NCI-H1092 (cell line): ENCODE measurements at regions not wholly inside any gene's neighbourhood (a gene's known extent, or its start where the extent isn't known, plus 50 kb on each side); places are given as distances from the start of the nearest gene placed in this dataset.

ENCODE experiments used
- DNase-seq: peaks from one replicate; lab custom pipeline; 2025; lab: John Stamatoyannopoulos, UW

DNA sequence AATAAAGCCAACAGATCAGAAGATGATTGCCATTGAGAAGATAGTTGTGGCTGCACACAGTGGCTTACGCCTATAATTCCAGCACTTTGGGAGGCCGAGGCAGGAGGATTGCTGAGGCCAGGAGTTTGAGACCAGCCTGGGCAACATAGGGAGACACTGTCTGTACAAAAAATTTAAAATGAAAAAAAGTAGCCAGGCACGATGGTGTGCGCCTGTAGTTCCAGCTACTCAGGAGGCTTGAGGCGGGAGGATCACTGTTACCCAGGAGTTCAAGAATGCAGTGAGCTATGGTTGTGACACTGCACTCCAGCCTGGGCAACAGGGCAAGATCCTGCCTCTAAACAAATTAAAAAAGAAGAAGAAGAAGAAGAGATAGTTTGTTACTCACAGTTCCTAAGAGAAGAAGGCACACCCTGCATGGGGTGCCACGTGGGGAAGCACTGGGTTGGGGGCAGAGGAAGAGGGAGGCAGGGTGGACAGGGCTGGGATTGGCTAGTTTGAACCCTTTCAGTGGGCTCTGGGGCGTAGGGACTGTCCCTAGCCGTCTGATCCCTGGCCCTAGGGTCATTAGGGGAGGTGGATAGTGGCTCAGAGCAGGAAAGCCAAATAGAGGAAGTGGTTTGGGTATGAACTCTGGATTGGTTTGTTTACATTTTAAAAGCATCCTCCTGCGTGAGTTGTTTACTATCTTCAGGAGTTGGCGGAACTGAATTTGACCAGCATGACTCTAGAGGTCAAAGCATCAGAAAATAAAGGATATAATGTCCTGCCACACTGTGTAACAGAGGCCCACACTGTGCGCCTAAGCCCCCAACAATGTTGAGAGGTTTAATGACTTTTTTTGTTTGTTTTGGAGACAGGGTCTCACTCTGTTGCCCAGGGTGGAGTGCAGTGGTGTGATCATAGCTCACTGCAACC, 60.5 kb upstream of the MEDAG start:
- no peak for DNase-seq

DNA sequence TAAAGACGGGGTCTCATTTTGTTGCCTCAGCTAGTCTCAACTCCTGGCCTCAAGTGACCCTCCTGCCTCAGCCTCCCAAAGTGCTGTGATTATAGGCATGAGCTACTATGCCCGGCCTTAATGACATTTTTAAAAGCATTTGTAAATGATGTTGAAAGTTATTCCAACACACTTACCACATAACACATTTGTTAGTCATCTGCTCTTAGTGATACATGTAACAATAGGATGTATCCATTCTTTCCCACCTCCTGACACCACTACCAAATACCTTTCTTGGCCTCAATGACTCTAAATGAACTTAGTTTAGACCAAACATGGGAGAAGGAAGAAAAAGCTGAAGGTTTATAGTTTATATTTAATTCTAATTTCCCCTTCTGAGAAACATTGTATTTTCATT, 59.8 kb upstream of the MEDAG start:
- no peak for DNase-seq

GRCh38 chr13:30846866-30847265, 59.2 kb upstream of the MEDAG start:
- no peak for DNase-seq

DNA sequence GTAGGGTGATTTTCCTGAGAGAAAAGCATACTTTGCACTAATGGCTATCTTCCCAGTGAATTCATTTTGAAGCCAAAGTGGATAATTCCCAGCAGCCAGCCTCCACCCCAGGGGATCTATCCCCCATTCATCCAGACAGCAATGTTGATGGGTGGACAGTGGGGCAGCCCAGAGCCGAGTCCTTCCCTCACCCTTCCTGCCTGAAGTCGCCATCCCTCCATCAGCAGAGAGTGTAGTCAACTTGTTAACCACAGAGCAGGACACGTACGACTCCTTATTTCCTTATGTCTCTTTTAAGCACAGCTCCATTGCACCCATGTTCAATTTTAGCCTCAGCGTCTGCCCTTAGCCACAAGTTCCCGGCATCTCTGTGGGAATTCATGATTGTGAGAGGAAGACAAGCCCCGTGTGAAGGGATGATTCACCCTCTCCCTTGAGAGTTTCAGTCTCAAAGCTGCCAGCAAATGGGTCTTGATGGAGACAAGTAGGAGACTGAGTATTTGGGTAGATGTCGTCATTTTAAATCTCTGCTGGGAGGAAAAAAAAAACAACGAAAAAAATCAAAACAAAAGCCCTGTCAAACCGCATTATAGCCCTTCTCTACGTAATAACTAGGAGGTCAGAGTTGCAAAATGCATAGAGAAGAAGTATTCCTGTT, 58.3 kb upstream of the MEDAG start:
- no peak for DNase-seq

GRCh38 chr13:30848332-30849027, 57.6 kb upstream of the MEDAG start:
- no peak for DNase-seq

GRCh38 chr13:30849611-30850010, 56.5 kb upstream of the MEDAG start:
- DNase-seq: no peak

GRCh38 chr13:30850204-30850866, 55.7 kb upstream of the MEDAG start:
- no peak for DNase-seq

GRCh38 chr13:30850867-30851211, 55.2 kb upstream of the MEDAG start:
- DNase-seq: no peak

GRCh38 chr13:30851697-30852096, 54.4 kb upstream of the MEDAG start:
- no peak for DNase-seq

- DNase-seq: no peak
Measured at GRCh38 chr13:30855569-30855968, 50.5 kb upstream of the MEDAG start.

DNA sequence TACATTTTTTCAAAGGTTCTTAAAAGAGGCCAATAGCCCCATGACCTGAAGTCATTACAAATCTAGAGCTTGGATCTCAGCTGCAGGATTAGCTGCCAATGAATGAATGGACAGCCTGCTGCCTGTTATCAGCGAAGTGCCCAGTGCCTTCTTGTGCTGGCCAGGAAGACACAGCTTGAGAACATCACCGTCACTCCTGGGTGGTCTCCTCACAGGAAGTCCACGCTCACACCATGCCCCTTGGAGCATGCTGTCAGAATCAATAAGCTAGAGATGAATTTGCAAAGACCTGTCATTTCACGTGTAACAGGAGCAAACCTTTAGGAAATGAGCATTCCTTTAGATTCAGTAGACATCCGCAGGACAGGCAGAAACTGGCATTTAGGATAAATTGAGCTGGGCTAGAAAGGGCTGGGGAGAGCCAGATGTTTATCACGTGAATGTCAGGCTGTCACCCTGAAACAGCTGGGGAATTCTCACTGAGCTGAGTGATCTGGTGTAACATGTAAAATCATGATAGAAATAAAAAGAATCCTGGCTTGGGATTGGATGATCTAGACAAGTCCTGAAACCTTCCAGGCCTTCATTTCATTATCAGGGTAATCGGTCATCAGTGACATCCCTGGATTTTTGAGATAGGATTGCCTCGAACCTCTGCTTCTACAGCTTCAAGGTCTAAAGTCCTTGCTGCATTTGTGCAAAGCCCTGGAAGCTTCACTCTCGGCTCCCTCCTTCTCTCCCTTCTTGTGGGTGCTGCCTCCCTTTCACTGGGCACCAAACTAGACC, 49.9 kb upstream of the MEDAG start:
- no peak for DNase-seq
